HT1080 (cell line): ENCODE measurements at regions not wholly inside any gene's neighbourhood (a gene's known extent, or its start where the extent isn't known, plus 50 kb on each side); places are given as distances from the start of the nearest gene placed in this dataset.
"Not testable (repeated sequence)": the region's sequence is repeated elsewhere in the genome, so short reads cannot be mapped to it uniquely, and the experiment has no call there.

Experiments used
- DNase-seq: peaks from one replicate; pipeline ENCODE4 v3.0.0-alpha.2; 2015; ENCODE audit warnings: low read depth

- DNase-seq: no peak
These were observed 268.1 kb upstream of the PLPP4 start for GRCh38 chr10:120188950-120189349.

GRCh38 chr10:120195984-120196712 is 260.9 kb upstream of the PLPP4 start:
- DNase-seq: no peak

- DNase-seq: no peak
These were observed 252.2 kb upstream of the PLPP4 start for GRCh38 chr10:120204877-120205276.

DNA sequence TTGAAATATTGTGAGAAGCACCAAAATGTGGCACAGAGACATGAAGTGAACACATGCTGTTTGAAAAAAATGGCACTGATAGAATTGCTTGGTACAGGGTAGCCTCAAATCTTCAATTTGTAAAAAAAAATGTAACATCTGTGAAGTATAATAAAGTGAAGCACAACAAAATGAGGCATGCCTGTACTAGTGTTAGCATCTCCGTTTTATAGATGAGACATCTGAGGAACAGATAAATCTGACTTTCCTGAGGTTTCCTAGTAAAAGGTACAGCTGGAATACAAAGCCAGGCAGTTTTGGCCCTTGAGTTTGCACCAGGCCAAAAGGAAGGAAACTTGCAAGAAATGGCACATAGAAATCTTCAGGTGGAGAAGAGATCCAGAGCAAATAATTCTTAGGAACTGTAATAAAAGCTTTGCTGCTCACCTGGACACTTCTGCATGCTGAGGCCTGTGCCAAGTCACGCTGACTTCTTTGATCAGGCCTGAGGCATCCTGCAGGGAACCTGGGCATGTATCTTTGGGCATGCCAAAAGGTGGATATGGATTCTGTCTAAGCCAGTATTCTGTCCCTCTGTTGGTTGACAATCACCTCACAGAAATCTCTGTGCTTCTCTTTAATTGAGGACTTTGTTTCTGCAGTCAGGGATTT is 251.5 kb upstream of the PLPP4 start:
- DNase-seq: no peak

DNA sequence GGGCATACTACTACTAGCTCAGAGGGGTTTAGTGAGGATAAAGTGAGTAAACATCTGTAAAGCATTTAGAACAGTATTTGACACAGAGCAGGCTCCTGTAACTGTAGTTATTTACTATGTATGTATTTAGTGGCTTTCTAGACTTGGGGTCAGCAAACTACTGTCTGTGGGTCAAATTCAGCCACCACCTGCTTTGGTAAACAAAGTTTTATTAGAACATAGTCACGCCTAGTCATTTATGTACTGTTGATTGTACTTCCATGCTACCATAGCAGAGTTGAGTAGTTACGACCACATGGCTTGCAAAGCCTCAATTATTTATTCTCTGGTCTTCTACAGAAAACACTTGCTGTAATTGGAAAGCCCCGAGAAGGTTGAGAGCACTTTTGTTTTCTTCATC is 248.5 kb upstream of the PLPP4 start:
- no peak for DNase-seq

GRCh38 chr10:120209124-120209762 is 247.8 kb upstream of the PLPP4 start:
- DNase-seq: no peak

DNA sequence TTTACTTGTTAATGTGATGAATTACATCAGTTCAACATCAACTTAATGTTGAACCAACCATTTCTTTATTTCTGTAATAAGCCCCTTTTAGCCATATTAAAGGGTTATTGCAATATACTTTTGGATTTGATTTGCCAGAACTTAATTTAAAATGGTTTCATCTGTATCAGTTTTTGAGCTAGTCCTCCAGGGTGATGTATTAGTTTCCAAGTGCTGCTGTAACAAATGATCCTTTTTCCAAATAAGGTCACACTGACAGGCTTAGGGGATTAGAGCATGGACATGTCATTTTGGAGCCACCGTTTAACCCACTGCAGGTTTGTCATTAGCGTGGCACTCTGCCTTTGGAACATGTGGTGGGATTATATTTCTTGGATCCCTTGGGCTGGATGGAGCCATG is 244.8 kb upstream of the PLPP4 start:
- DNase-seq: no peak

DNA sequence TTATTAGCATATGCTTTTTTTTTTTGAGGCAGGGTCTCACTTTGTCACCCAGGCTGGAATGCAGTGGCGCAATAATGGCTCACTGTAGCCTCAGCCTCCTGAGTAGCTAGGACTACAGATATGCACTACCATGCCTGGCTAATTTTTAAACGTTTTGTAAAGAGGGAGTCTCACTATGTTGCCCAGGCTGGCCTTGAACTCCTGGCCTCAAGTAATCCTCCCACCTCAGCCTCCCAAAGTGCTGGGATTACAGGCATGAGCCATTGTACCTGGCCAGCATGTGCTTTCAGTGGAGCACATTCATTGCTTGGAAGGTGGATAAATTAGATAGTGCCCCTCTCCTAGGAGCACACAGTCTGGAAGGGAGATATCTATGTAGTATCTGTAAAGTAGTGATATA is 243.7 kb upstream of the PLPP4 start:
- not testable (repeated sequence) for DNase-seq

DNA sequence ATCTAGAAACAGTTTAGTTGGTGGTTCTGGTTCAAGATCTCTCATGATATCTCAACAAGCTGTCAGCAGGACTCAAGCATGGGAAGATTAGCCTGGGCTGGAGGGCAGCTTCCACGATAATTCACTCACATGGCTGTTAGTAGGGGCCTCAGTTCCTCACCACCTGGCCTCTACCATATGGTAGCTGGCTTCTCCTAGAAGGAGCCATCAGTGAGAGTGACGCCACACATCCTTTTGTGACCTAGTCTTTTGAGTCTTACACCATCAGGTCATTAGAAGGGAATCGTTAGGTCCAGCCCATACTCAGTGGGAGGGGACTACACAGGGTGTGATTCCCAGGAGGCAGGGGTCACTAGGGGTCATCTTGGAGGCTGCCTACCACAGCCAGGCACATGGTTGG is 239.3 kb upstream of the PLPP4 start:
- no peak for DNase-seq

GRCh38 chr10:120221873-120222485 is 235.0 kb upstream of the PLPP4 start:
- DNase-seq: peak; percentile 78

GRCh38 chr10:120229641-120230040 is 227.4 kb upstream of the PLPP4 start:
- no peak for DNase-seq

GRCh38 chr10:120239695-120240094 is 217.3 kb upstream of the PLPP4 start:
- not testable (repeated sequence) for DNase-seq

GRCh38 chr10:120251821-120252442 is 205.1 kb upstream of the PLPP4 start:
- no peak for DNase-seq

- DNase-seq: no peak
These were observed 203.9 kb upstream of the PLPP4 start for GRCh38 chr10:120253131-120253530.

DNA sequence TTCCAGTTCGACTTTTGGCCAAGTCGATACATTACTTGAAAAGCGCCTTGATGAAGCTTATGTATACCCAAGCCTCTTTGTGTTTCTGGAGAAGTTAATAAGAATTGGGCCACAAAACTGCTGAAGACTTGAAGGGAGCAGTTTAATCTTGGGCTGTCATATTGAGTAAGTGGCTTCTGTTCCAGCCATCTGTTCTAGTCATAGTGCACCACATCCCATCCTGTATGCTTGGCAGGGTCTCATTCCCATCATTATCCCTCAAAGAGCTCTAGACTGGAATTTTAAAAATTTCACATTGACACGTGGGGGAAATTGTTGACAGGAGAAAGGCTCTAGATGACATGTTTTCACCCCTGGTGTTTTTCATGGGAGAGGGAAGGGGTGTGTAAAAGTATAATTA is 196.6 kb upstream of the PLPP4 start:
- no peak for DNase-seq

DNA sequence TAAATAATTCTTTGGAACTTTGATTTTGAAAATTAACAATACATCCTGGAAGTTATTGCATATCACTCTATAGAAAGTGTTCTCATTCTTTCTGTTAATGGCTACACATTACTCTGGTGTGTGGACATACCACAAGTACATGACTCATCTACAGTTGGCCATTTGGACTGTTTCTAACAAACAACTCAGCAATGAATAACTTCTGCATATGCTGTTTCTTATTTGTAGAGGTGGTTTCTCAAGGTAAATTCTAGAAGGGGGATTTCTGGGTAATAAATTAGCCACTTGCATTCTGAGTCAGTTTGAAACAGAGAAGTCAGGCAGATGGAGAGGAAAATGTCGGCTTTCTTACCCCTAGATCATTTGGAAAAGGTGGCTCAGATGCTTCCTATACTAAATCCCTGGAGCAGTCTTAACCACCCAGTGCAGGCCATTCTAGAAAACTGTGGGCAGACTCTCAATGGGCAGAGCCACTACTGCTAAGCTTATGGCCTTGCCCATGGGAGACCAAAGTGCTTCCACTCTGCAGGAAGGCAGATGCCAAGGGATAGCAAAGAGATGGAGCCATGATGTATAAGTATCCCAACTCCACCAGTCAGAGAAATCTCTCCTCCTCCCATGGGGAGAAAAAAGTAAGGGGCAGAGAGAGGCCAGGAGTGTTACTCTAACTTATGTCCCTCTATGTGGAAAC is 194.0 kb upstream of the PLPP4 start:
- DNase-seq: peak; percentile 55

- DNase-seq: no peak
These were observed 191.0 kb upstream of the PLPP4 start for GRCh38 chr10:120266022-120266421.

DNA sequence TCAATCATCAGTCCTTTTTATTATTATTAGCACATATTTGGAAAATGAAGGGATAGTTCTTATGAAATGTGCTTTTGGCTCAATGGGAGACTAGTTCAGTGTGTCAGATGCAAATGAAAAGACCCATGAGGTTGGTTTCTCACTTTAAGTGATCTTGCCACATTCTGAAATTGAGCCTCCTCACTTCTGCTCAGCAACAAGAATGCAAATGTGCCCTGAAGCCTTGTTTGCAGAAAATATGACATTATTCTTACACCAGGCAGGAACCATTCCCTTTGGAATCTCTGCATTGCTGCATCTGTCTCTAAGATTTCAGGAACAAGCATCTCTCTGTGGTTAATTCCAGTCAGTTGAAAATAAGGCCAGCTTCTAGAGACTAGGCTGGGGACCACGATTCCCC is 186.1 kb upstream of the PLPP4 start:
- DNase-seq: no peak

- no peak for DNase-seq
These were observed 185.3 kb upstream of the PLPP4 start for GRCh38 chr10:120271696-120272095.

DNA sequence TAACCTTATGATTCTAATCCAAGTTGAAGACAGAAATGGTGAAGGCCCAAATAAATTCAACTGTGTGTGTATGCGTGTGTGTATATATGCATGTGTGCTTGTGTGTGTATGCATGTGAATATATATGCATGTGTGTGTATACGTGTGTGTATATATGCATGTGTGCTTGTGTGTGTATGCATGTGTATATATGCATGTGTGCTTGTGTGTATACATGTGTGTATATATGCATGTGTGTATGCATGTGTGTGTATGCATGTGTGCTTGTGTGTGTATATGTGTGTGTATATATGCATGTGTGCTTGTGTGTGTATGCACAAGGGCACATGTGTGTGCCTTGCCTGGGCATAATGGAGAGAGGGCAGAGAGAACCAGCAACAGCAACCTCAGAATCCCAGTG is 184.7 kb upstream of the PLPP4 start:
- no peak for DNase-seq

GRCh38 chr10:120278069-120278468 is 179.0 kb upstream of the PLPP4 start:
- DNase-seq: no peak
